ENCODE measurements at regions not wholly inside any gene's neighbourhood (a gene's known extent, or its start where the extent isn't known, plus 50 kb on each side); places are given as distances from the start of the nearest gene placed in this dataset.

DNA sequence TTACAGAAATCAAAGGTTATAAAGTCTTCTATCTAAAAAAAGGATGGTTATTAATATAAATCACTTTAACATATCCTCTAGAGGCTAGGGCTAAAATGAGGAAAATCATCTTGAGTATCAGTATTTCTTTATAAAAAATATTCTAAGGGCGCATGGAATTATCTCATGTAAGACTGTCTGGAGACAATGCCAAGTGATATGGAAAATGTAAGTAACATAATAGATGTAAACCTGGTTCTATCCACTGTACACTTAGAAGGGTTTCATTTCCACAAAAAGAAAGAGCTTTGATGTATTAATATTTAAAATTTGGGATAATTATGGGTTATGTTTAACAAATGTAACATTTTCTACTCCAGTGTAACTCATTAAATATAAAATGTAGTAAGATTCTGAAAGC, 95.9 kb upstream of the DPH5 start:
- TF ChIP-seq, protein P1, sequence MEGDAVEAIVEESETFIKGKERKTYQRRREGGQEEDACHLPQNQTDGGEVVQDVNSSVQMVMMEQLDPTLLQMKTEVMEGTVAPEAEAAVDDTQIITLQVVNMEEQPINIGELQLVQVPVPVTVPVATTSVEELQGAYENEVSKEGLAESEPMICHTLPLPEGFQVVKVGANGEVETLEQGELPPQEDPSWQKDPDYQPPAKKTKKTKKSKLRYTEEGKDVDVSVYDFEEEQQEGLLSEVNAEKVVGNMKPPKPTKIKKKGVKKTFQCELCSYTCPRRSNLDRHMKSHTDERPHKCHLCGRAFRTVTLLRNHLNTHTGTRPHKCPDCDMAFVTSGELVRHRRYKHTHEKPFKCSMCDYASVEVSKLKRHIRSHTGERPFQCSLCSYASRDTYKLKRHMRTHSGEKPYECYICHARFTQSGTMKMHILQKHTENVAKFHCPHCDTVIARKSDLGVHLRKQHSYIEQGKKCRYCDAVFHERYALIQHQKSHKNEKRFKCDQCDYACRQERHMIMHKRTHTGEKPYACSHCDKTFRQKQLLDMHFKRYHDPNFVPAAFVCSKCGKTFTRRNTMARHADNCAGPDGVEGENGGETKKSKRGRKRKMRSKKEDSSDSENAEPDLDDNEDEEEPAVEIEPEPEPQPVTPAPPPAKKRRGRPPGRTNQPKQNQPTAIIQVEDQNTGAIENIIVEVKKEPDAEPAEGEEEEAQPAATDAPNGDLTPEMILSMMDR (IDR thresholded peaks at IDR 0.05), result no peak
- TF ChIP-seq EZH2phosphoT487 (IDR thresholded peaks at IDR 0.05) (no peak), EZH2 (IDR thresholded peaks at IDR 0.05) (no peak)

Data from neural progenitor cell (in vitro differentiated cells).